Muscle of leg (tissue), 3 donors: ENCODE measurements at regions not wholly inside any gene's neighbourhood (a gene's known extent, or its start where the extent isn't known, plus 50 kb on each side); places are given as distances from the start of the nearest gene placed in this dataset.

ENCODE experiments used
- DNase-seq: peaks from one replicate; pipeline ENCODE4 v3.0.0; 2013
- H3K27ac ChIP-seq: one replicate; pipeline ENCODE4 v1.5.1; 2013; ENCODE audit warnings: mild to moderate bottlenecking, low read length, control low read depth
- H3K27me3 ChIP-seq: one replicate; pipeline ENCODE4 v1.6.1; 2013; ENCODE audit warnings: low read length; ENCODE audit not compliant: control insufficient read depth, insufficient read depth
- H3K36me3 ChIP-seq: one replicate; pipeline ENCODE4 v1.6.1; 2013; ENCODE audit warnings: low read length; ENCODE audit not compliant: control insufficient read depth, insufficient read depth
- H3K4me1 ChIP-seq: one replicate; pipeline ENCODE4 v1.6.1; 2013; ENCODE audit warnings: low read length; ENCODE audit not compliant: control insufficient read depth, insufficient read depth
- H3K4me3 ChIP-seq: one replicate; pipeline ENCODE4 v1.5.1; 2013; ENCODE audit warnings: low read length, control low read depth
- H3K9me3 ChIP-seq: replicated peaks from 2 replicates; pipeline ENCODE4 v1.6.1; 2013; ENCODE audit warnings: low read depth, low read length; ENCODE audit not compliant: control insufficient read depth
- WGBS: methylation state at CpG from one replicate; pipeline ENCODE4 v1.1.5; 2013; ENCODE audit warnings: missing lambda C conversion rate; ENCODE audit not compliant: insufficient coverage; 5-methylcytosine and 5-hydroxymethylcytosine counted together

GRCh38 chr12:89895591-89895990, 187.0 kb upstream of the ATP2B1 start:
- H3K9me3 ChIP-seq = no peaks in the 10 kb centered on the region
- no peaks in the 10 kb centered on the region for H3K36me3 ChIP-seq
- H3K27me3 ChIP-seq = no peaks in the 10 kb centered on the region
- DNase-seq = no peak
- H3K4me3 ChIP-seq = no peak overlapping the region
- H3K27ac ChIP-seq = no peak overlapping the region
- WGBS = no CpG with 5 or more reads among the region's 2 CpGs
- peaks cover 5% of the 10 kb centered on the region for H3K4me1 ChIP-seq

- 100% methylated on average over 3 of the region's 5 CpGs for WGBS
- Histone ChIP-seq H3K36me3 (no peaks in the 10 kb centered on the region), H3K4me3 (no peak overlapping the region), H3K27me3 (no peaks in the 10 kb centered on the region), H3K4me1 (peaks cover 5% of the 10 kb centered on the region), H3K9me3 (no peaks in the 10 kb centered on the region), H3K27ac (no peak overlapping the region)
- DNase-seq = no peak
Measured at GRCh38 chr12:89895101-89895500, 186.5 kb upstream of the ATP2B1 start.

- H3K4me1 ChIP-seq = peaks cover under 1% of the 10 kb centered on the region
- no peaks in the 10 kb centered on the region for H3K36me3 ChIP-seq
- no peak overlapping the region for H3K27ac ChIP-seq
- H3K9me3 ChIP-seq = no peaks in the 10 kb centered on the region
- H3K4me3 ChIP-seq = no peak overlapping the region
- no peak for DNase-seq
- no peaks in the 10 kb centered on the region for H3K27me3 ChIP-seq
- WGBS = no CpG with 5 or more reads among the region's 1 CpG
Measured at GRCh38 chr12:89893972-89894706, 185.5 kb upstream of the ATP2B1 start.

GRCh38 chr12:89892436-89892835, 183.8 kb upstream of the ATP2B1 start:
- no peaks in the 10 kb centered on the region for H3K9me3 ChIP-seq
- H3K27me3 ChIP-seq = no peaks in the 10 kb centered on the region
- no peaks in the 10 kb centered on the region for H3K4me1 ChIP-seq
- no peak overlapping the region for H3K4me3 ChIP-seq
- no peak overlapping the region for H3K27ac ChIP-seq
- DNase-seq = no peak
- H3K36me3 ChIP-seq = no peaks in the 10 kb centered on the region

GRCh38 chr12:89891933-89892332, 183.3 kb upstream of the ATP2B1 start:
- no peak for DNase-seq
- no peak overlapping the region for H3K4me3 ChIP-seq

GRCh38 chr12:89890161-89890560, 181.5 kb upstream of the ATP2B1 start:
- Histone ChIP-seq H3K27me3 (no peaks in the 10 kb centered on the region), H3K9me3 (no peaks in the 10 kb centered on the region), H3K27ac (no peak overlapping the region), H3K4me1 (no peaks in the 10 kb centered on the region), H3K36me3 (no peaks in the 10 kb centered on the region), H3K4me3 (no peak overlapping the region)
- no peak for DNase-seq
- 93% methylated on average over 2 of the region's 2 CpGs for WGBS

More at GRCh38 chr12:89891933-89892332, 183.3 kb upstream of the ATP2B1 start:
- no peak overlapping the region for H3K27ac ChIP-seq
- H3K9me3 ChIP-seq = no peaks in the 10 kb centered on the region
- H3K4me1 ChIP-seq = no peaks in the 10 kb centered on the region
- H3K36me3 ChIP-seq = no peaks in the 10 kb centered on the region
- H3K27me3 ChIP-seq = no peaks in the 10 kb centered on the region

GRCh38 chr12:89889062-89889461, 180.4 kb upstream of the ATP2B1 start:
- Histone ChIP-seq H3K9me3 (no peaks in the 10 kb centered on the region), H3K4me3 (no peak overlapping the region), H3K27me3 (no peaks in the 10 kb centered on the region), H3K4me1 (no peaks in the 10 kb centered on the region), H3K27ac (no peak overlapping the region), H3K36me3 (no peaks in the 10 kb centered on the region)
- no CpG with 5 or more reads among the region's 4 CpGs for WGBS
- no peak for DNase-seq

GRCh38 chr12:89884952-89885351, 176.3 kb upstream of the ATP2B1 start:
- H3K4me3 ChIP-seq = no peak overlapping the region
- peaks cover 3% of the 10 kb centered on the region for H3K4me1 ChIP-seq
- no peak for DNase-seq
- no peaks in the 10 kb centered on the region for H3K9me3 ChIP-seq
- no peak overlapping the region for H3K27ac ChIP-seq
- no peaks in the 10 kb centered on the region for H3K36me3 ChIP-seq
- no peaks in the 10 kb centered on the region for H3K27me3 ChIP-seq

- H3K36me3 ChIP-seq = no peaks in the 10 kb centered on the region
- no peaks in the 10 kb centered on the region for H3K27me3 ChIP-seq
- H3K27ac ChIP-seq = peak overlapping the region; percentile 16
- DNase-seq = peak; percentile 65
- WGBS = no CpG with 5 or more reads among the region's 1 CpG
- H3K4me1 ChIP-seq = peaks cover 3% of the 10 kb centered on the region
- no peaks in the 10 kb centered on the region for H3K9me3 ChIP-seq
- H3K4me3 ChIP-seq = no peak overlapping the region
Measured at GRCh38 chr12:89884416-89884898, 175.8 kb upstream of the ATP2B1 start.

GRCh38 chr12:89883630-89884389, 175.2 kb upstream of the ATP2B1 start:
- H3K4me1 ChIP-seq = peaks cover 3% of the 10 kb centered on the region
- DNase-seq = peak; percentile 81
- no peaks in the 10 kb centered on the region for H3K27me3 ChIP-seq
- H3K9me3 ChIP-seq = no peaks in the 10 kb centered on the region
- 94% methylated on average over 4 of the region's 4 CpGs for WGBS
- H3K4me3 ChIP-seq = no peak overlapping the region
- peak overlapping the region; percentile 1 for H3K27ac ChIP-seq
- H3K36me3 ChIP-seq = no peaks in the 10 kb centered on the region
